GM12891 (cell line): ENCODE measurements at regions not wholly inside any gene's neighbourhood (a gene's known extent, or its start where the extent isn't known, plus 50 kb on each side); places are given as distances from the start of the nearest gene placed in this dataset.
"Not testable (repeated sequence)": the region's sequence is repeated elsewhere in the genome, so short reads cannot be mapped to it uniquely, and the experiment has no call there.

Experiments
- DNase-seq: peaks from one replicate; pipeline ENCODE4 v3.0.0; 2011; ENCODE audit warnings: low spot score; ENCODE audit not compliant: insufficient read length
- FAIRE-seq: peaks from 2 replicates; lab custom pipeline; 2011; peaks lifted over from hg19 to GRCh38; lab: Jason Lieb, UNC
- PAX5 ChIP-seq: IDR thresholded peaks from 2 replicates; pipeline ENCODE4 v1.6.1; 2011; ENCODE audit warnings: low read length, moderate library complexity, mild to moderate bottlenecking; ENCODE audit not compliant: insufficient read depth, severe bottlenecking
- POLR2A ChIP-seq: IDR thresholded peaks from 2 replicates; pipeline ENCODE4 v1.6.1; 2011; ENCODE audit warnings: low read depth, low read length, control low read depth
- POLR2AphosphoS5 ChIP-seq: IDR thresholded peaks from 2 replicates; pipeline ENCODE4 v1.6.1; 2011; ENCODE audit warnings: low read depth, low read length, control low read depth
- POU2F2 ChIP-seq: IDR thresholded peaks from 2 replicates; pipeline ENCODE4 v1.6.1; 2011; ENCODE audit warnings: low read depth, mild to moderate bottlenecking, control low read depth, low read length, moderate library complexity
- SPI1 ChIP-seq: IDR thresholded peaks from 2 replicates; pipeline ENCODE4 v1.6.1; 2011; ENCODE audit warnings: low read depth, low read length, control low read depth
- TAF1 ChIP-seq: IDR thresholded peaks from 2 replicates; pipeline ENCODE4 v1.6.1; 2011; ENCODE audit warnings: low read depth, low read length, control low read depth

- TF ChIP-seq POLR2AphosphoS5 (no peak), POU2F2 (no peak), SPI1 (no peak), POLR2A (no peak), TAF1 (no peak), PAX5 (no peak)
- FAIRE-seq (no peak), DNase-seq (no peak)
Observed at GRCh38 chr16:64272028-64272427, 849.8 kb downstream of the CDH11 start.

- DNase-seq (no peak), FAIRE-seq (no peak)
- TF ChIP-seq POU2F2 (no peak), POLR2AphosphoS5 (no peak), TAF1 (no peak), SPI1 (no peak), PAX5 (no peak)
Observed at GRCh38 chr16:64269756-64270155, 852.1 kb downstream of the CDH11 start.

- no peak for TF ChIP-seq TAF1
- TF ChIP-seq SPI1, result no peak
- TF ChIP-seq POLR2A, result no peak
- no peak for TF ChIP-seq PAX5
- no peak for TF ChIP-seq POLR2AphosphoS5
- TF ChIP-seq POU2F2, result no peak
- no peak for DNase-seq
- no peak for FAIRE-seq
Observed at GRCh38 chr16:64265756-64266155, 856.1 kb downstream of the CDH11 start.

GRCh38 chr16:64260631-64261401, 861.0 kb downstream of the CDH11 start:
- not testable (repeated sequence) for FAIRE-seq

GRCh38 chr16:64254443-64255367, 867.2 kb downstream of the CDH11 start:
- TF ChIP-seq POLR2A (no peak), SPI1 (no peak), POLR2AphosphoS5 (no peak), TAF1 (no peak), POU2F2 (no peak), PAX5 (no peak)
- DNase-seq (no peak), FAIRE-seq (no peak)

More at GRCh38 chr16:64260631-64261401, 861.0 kb downstream of the CDH11 start:
- not testable (repeated sequence) for DNase-seq

- no peak for TF ChIP-seq SPI1
- TF ChIP-seq POU2F2, result no peak
- no peak for TF ChIP-seq TAF1
- TF ChIP-seq POLR2A, result no peak
- no peak for TF ChIP-seq PAX5
- no peak for TF ChIP-seq POLR2AphosphoS5
- FAIRE-seq, result no peak
- no peak for DNase-seq
Observed at GRCh38 chr16:64253525-64253924, 868.3 kb downstream of the CDH11 start.

GRCh38 chr16:64253096-64253495, 868.8 kb downstream of the CDH11 start:
- TF ChIP-seq PAX5 (no peak), POLR2A (no peak), POU2F2 (no peak), SPI1 (no peak)
- FAIRE-seq (no peak), DNase-seq (no peak)

GRCh38 chr16:64251742-64252141, 870.1 kb downstream of the CDH11 start:
- DNase-seq (no peak), FAIRE-seq (no peak)
- no peak for TF ChIP-seq POLR2A
- no peak for TF ChIP-seq POLR2AphosphoS5
- TF ChIP-seq POU2F2, result no peak
- TF ChIP-seq SPI1, result no peak
- no peak for TF ChIP-seq TAF1
- TF ChIP-seq PAX5, result no peak

- TF ChIP-seq SPI1 (no peak), POU2F2 (no peak), POLR2AphosphoS5 (no peak), TAF1 (no peak), POLR2A (no peak), PAX5 (no peak)
- FAIRE-seq, result no peak
- DNase-seq, result no peak
Observed at GRCh38 chr16:64250866-64251265, 871.0 kb downstream of the CDH11 start.

- DNase-seq (no peak), FAIRE-seq (no peak)
- TF ChIP-seq TAF1 (no peak), POLR2AphosphoS5 (no peak), POU2F2 (no peak), SPI1 (no peak), PAX5 (no peak), POLR2A (no peak)
Observed at GRCh38 chr16:64242492-64242891, 879.4 kb downstream of the CDH11 start.
